ENCODE measurements at regions not wholly inside any gene's neighbourhood (a gene's known extent, or its start where the extent isn't known, plus 50 kb on each side); places are given as distances from the start of the nearest gene placed in this dataset.

DNA sequence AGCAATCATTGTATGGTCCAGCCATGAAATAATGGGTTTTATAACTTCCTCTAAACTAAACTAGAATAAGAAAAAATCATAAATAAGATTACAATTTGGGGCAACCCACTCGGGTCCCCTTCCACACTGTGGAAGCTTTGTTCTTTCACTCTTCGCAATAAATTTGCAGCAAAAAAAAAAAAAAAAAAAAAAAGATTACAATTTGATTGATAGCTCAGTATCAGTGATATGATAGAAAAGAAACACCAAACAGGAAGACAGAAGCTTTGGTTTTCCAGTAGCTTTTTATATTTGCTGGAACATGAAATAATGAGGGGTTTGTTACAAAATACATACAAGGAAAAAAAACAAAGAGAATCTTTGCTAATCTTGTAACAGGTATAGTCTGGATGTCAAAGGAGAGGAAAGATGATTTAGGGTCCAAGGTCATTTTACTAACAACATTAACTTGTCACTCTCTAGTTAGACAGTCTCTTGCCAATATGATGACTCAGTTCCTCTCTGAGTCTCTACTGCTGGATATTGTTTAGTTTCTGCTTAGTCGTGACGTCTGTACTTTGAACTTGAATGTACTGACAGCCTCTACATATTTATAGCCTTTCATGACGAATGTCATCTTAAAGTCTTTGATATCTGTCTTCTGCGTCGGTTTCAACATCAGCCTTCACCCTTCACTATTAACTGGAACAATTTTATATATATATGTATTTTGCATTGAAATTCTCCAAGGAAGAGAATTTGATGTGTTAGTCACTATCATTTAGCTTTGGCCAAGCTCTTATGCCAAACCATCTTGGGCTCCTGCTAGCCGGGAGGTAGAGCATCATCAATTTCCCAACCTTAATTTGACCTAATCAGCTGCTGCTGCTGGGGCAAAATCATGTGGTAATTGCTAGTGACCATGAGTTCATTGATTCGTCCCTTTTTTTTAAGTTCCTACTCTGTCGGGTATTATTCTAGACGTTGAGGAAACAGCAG lies 213.1 kb upstream of the STXBP5 start:
- peak; percentile 56 for DNase-seq (ENCODE audit: low read depth)
- no peak overlapping the region for H3K4me3 ChIP-seq (ENCODE audit: low read depth, low read length)
- TF ChIP-seq, protein P1, sequence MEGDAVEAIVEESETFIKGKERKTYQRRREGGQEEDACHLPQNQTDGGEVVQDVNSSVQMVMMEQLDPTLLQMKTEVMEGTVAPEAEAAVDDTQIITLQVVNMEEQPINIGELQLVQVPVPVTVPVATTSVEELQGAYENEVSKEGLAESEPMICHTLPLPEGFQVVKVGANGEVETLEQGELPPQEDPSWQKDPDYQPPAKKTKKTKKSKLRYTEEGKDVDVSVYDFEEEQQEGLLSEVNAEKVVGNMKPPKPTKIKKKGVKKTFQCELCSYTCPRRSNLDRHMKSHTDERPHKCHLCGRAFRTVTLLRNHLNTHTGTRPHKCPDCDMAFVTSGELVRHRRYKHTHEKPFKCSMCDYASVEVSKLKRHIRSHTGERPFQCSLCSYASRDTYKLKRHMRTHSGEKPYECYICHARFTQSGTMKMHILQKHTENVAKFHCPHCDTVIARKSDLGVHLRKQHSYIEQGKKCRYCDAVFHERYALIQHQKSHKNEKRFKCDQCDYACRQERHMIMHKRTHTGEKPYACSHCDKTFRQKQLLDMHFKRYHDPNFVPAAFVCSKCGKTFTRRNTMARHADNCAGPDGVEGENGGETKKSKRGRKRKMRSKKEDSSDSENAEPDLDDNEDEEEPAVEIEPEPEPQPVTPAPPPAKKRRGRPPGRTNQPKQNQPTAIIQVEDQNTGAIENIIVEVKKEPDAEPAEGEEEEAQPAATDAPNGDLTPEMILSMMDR (IDR thresholded peaks at IDR 0.05; ENCODE audit: insufficient read depth, low read length): no peak

DNA sequence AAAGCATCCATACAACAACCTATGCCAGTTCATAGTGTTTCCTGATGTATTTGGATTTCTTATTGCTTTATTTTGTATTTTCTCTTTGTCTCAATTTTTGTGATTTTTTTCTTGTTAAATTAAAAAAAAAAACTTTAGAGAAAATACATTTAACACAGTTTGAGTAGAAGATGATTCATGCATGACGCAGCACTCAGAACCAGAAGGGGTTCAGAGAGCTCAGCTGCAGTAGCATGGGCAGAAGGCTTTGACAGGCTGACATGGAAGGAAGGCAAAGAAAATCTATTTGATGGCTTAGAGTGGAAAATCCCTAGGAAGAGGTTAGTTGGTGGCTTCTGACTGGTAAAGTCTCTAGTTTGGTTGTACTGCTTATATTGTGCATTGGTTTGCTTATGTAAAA lies 207.2 kb upstream of the STXBP5 start:
- DNase-seq (ENCODE audit: low read depth): peak; percentile 72
- no peak overlapping the region for H3K4me3 ChIP-seq (ENCODE audit: low read depth, low read length)
- TF ChIP-seq, protein P1 (IDR thresholded peaks at IDR 0.05; ENCODE audit: insufficient read depth, low read length): no peak

GRCh38 chr6:146999766-147000165 lies 204.5 kb upstream of the STXBP5 start:
- TF ChIP-seq, protein P1 (IDR thresholded peaks at IDR 0.05; ENCODE audit: insufficient read depth, low read length): no peak
- H3K4me3 ChIP-seq (ENCODE audit: low read depth, low read length): no peak overlapping the region
- DNase-seq (ENCODE audit: low read depth): no peak

DNA sequence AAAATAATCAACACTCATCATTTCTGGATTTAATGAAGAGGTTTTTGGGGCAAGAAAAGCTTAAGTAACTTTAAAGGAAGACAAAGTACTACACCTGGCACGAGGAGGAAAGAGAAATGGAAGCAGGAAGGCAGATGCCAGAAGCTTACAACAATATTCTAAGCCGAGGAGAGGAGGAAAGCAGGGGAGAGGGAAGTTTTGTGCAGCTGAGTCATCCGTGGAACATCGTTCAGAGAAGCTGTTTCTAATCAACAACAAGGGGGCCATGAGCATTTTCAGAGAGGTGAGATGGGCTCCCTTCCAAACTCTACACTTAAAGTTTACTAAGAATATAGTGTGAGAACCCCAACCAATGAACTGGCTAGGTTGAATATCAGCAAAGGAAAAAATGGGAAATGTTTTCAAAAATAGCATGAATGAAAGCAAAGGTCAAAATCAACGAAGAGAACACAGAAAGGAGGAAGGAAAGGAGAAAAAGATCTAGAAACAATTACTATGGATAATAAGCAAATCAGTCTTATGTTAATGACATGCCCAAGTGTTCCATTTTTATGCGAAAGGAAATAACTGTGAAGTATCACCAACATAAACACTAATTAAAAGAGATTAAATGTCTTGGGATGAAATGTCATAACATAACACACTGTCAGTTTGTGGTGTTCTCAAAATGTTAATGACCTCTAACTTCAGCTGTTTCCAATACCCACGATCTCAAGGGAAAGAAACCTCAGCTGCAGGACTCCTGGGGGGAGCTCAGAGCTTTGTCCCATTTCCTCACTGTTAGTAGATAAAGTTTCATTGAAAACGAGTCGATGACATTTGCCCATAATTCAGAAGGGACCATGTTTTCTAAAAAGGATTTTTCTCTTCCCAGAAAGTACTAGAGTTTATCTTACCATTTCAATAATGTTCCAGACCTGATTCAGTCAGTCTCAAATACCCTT lies 203.4 kb upstream of the STXBP5 start:
- no peak overlapping the region for H3K4me3 ChIP-seq (ENCODE audit: low read depth, low read length)
- DNase-seq (ENCODE audit: low read depth): peak; percentile 80
- TF ChIP-seq, protein P1 (IDR thresholded peaks at IDR 0.05; ENCODE audit: insufficient read depth, low read length): no peak

GRCh38 chr6:147001621-147002020 lies 202.6 kb upstream of the STXBP5 start:
- DNase-seq (ENCODE audit: low read depth): no peak
- TF ChIP-seq, protein P1 (IDR thresholded peaks at IDR 0.05; ENCODE audit: insufficient read depth, low read length): no peak
- H3K4me3 ChIP-seq (ENCODE audit: low read depth, low read length): no peak overlapping the region

DNA sequence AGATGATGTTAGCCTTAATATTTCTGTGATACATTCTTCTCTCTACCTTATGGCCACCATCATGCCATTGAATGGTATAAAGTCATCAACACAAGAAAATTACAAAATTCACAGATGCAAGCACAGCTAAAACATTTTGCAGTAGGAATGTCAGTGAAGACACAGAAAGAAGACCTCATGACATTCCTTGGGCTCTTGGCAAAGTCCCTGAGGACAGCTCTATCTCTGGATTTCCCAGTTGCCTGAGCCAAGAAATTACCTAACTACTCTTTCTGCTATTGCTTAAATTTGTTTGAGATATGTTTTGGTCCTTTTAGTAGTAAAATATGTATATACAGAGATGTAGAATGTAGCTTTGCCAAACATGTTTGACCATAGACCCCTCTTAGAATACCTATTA lies 201.0 kb upstream of the STXBP5 start:
- no peak for DNase-seq (ENCODE audit: low read depth)
- H3K4me3 ChIP-seq (ENCODE audit: low read depth, low read length): no peak overlapping the region
- TF ChIP-seq, protein P1 (IDR thresholded peaks at IDR 0.05; ENCODE audit: insufficient read depth, low read length): no peak
